GM19035 (cell line): ENCODE measurements at regions not wholly inside any gene's neighbourhood (a gene's known extent, or its start where the extent isn't known, plus 50 kb on each side); places are given as distances from the start of the nearest gene placed in this dataset.
"Not testable (repeated sequence)": the region's sequence is repeated elsewhere in the genome, so short reads cannot be mapped to it uniquely, and the experiment has no call there.

Source experiments
- ATAC-seq: cut with Tn5 transposase; IDR thresholded peaks from one replicate; pipeline ENCODE4 v1.9.1; 2021; ENCODE audit not compliant: unreplicated experiment

- ATAC-seq: no peak
These were observed 264.0 kb downstream of the ADGRL2 start for GRCh38 chr1:82064691-82065090.

DNA sequence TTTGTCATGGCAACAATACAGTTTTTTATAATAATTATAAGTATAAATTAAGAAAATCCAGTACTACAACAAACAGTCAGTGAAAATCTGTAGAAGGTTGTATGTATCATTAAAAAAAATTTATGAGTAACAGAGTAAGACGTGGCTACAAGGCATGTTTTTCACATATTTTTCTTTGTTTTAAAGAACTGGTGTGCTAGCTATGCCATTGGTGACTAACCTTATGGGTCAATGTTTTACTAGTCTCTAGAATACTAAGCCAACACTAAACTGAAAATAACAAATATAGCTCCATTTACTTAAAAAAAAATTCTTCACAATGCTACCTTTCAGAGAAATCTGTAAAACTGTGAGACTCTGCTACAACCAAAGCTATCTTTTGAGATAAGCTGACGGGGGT is 261.5 kb downstream of the ADGRL2 start:
- ATAC-seq: no peak

DNA sequence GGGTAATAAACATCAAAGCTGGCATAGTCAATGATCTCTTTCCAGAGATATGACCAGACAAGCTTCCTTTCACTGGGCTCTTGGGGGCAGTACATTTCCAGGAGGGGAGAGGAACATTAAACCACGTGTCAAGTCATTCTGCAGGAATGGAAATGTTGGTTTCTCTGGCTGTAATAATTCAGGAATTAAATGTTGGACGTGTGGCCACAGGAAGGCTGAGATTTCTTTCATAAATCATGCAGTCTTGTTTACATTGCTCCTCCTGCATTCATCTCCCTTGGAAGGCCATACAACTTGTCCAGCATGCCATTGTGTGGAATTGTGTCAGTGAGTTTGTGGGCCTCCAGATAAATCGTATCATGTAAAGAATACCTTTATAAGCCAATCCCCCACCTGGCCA is 259.2 kb downstream of the ADGRL2 start:
- no peak for ATAC-seq

DNA sequence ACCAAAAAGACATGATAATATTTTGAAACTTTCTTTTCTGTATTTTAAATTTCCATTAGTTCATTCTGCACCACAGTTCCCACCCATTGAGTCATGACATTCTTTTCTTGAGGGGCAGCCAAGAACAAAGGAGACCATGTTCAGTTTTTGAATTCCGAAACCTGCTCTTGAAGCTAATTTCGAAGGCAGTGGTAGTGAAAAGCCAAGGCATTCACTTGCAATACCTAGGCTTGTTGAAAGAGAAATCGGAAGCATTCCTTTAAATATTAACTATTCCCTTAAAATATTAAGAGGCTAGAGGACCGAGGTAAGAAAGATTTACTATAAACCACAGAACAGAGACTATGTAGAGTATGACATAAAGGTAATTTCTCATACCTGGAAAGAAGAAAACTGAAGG is 256.3 kb downstream of the ADGRL2 start:
- ATAC-seq: no peak

DNA sequence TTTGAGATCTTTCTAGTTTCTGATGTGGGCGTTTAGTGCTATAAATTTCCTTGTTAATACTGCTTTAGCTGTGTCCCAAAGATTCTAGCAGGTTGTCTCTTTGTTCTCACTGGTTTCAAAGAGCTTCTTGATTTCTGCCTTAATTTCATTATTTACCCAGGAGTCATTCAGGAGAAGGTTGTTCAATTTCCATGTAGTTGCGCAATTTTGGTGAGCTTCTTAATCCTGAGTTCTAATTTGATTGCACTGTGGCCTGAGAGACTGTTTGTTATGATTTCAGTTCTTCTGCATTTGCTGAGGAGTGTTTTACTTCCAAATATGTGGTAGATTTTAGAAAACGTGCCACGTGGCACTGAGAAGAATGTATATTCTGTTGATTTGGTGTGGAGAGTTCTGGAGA is 254.6 kb downstream of the ADGRL2 start:
- ATAC-seq: not testable (repeated sequence)

DNA sequence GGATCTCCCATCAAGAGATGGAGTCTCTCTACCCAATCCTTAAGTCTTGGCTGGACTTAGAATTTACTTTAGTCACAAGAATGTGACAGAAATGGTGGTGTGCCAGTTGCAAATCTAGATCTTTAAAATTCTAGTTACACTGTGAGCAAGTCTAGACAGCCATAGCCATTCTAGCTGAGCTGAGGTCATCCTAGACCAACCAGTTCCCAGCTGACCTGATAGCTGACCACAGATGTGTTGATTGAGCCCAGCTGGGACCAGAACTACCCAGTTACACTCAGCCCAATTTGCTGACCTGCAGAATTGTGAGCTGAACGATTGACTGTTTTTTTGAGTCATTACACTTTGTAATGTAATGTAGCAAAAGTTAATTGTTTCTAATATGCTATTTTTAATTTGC is 251.8 kb downstream of the ADGRL2 start:
- ATAC-seq: no peak

DNA sequence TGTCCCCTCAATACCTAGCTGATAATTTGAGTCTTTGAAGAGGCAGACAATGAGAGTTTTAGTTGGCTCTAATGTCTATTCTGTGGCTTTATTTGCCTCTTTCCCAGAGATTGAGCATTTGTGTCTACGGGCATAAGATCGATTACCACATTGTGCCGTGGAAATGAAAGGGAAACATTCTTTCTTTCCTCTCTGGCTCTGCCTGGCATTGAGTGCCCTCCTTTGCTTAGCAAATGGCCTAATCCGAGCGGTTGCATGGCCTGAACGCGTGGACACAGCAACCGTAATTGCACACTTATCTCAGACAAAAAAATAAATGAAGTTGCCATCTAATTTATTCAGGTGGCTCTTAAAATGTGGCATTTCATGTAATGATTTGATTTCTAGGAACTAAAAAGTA is 247.9 kb downstream of the ADGRL2 start:
- no peak for ATAC-seq

- ATAC-seq: no peak
These were observed 244.5 kb downstream of the ADGRL2 start for GRCh38 chr1:82045221-82045620.

- no peak for ATAC-seq
These were observed 243.8 kb downstream of the ADGRL2 start for GRCh38 chr1:82044536-82044935.

DNA sequence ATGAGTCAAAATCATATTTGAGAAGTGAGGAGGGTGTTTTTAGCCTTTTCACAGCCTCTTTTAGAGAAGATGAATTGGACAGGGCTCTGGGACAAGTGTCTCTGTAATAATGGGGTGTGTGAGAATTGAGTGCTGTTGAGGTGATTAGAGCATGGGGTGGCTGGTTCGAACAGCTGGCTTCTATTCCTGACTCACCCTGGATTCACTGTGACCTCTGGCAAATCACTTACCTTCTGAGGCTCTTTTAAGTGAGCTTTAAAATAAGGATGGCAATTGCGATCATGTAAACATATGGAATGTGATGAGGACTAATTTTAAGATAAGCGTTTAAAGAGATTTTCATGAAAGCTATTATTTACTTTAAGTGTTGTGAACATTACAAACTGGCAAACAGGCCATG is 243.4 kb downstream of the ADGRL2 start:
- ATAC-seq: no peak

GRCh38 chr1:82042306-82043060 is 241.7 kb downstream of the ADGRL2 start:
- no peak for ATAC-seq
